ENCODE measurements at regions not wholly inside any gene's neighbourhood (a gene's known extent, or its start where the extent isn't known, plus 50 kb on each side); places are given as distances from the start of the nearest gene placed in this dataset.

DNA sequence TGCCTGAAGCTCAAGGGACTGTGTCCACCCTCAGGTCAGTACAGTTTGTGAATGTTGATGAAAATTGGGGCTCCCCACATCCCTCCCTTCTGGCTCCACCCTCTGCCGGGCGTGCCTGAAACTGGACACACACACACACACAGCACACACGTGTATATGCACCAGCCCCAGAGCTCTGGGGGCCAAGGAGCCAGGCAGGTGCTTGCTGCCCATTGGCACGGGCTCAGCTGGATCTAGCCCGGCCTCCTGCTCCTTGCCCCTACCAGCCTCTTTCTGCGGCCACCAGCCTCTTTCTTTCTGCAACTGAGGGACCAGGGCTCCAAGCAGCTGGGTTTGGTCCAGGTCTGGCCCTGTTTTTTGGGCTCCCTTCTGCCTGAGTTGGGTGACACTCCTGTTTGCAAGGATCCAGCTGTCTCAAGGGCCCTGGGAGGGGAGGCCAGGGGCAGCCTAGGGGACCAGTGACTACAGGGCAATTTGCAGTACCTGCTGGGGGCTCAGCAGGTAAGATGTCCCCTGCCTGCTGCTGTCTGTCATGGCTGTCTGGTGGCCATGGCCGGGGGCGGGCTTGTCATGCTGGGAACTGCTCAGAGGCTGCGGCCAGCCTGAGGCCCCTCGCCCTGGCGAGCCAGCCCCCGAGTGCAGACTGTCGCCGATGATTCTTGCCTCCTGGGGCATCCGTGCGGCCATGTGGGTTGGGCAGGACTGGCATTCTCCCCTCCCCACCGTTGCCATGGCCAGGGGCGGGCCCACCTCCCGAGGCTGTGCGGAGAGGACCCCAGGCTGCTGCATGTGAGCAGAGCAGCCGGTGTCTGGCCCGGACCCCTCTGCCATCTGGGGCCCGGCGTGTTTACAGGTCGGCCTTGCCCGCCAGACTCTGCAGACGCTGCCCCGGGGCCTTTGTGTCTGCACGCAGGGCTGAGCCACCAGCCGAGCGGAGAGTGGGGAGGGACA, 51.5 kb upstream of the PPARA start:
- TF ChIP-seq, protein P1, sequence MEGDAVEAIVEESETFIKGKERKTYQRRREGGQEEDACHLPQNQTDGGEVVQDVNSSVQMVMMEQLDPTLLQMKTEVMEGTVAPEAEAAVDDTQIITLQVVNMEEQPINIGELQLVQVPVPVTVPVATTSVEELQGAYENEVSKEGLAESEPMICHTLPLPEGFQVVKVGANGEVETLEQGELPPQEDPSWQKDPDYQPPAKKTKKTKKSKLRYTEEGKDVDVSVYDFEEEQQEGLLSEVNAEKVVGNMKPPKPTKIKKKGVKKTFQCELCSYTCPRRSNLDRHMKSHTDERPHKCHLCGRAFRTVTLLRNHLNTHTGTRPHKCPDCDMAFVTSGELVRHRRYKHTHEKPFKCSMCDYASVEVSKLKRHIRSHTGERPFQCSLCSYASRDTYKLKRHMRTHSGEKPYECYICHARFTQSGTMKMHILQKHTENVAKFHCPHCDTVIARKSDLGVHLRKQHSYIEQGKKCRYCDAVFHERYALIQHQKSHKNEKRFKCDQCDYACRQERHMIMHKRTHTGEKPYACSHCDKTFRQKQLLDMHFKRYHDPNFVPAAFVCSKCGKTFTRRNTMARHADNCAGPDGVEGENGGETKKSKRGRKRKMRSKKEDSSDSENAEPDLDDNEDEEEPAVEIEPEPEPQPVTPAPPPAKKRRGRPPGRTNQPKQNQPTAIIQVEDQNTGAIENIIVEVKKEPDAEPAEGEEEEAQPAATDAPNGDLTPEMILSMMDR (IDR thresholded peaks at IDR 0.05) = no peak
- no peak for TF ChIP-seq EZH2 (IDR thresholded peaks at IDR 0.05)
- TF ChIP-seq EZH2phosphoT487 (IDR thresholded peaks at IDR 0.05) = no peak
